Prostate gland (tissue), 2 donors: ENCODE measurements at regions not wholly inside any gene's neighbourhood (a gene's known extent, or its start where the extent isn't known, plus 50 kb on each side); places are given as distances from the start of the nearest gene placed in this dataset.

Experiments
- DNase-seq: peaks from one replicate; pipeline ENCODE4 v3.0.0-alpha.2; 2019; ENCODE audit warnings: low spot score
- H3K27ac ChIP-seq, 2 donors: fragments of 200-600 bp; sonication (generic); 2 replicates each; pipeline ENCODE4 v1.5.1; 2017 to 2019
- H3K27me3 ChIP-seq: fragments of 200-600 bp; sonication (generic); replicated peaks from 2 replicates; pipeline ENCODE4 v1.5.1; 2019; ENCODE audit not compliant: insufficient read depth
- H3K36me3 ChIP-seq, 2 donors: fragments of 200-600 bp; sonication (generic); 1 replicate in 1 of 2; 2 replicates in 1 of 2; pipeline versions ENCODE4 v1.5.1 to v1.8.1; 2017 to 2019
- H3K4me1 ChIP-seq: fragments of 200-600 bp; sonication (generic); replicated peaks from 2 replicates; pipeline ENCODE4 v1.5.1; 2019
- H3K4me3 ChIP-seq, 2 donors: fragments of 200-600 bp; sonication (generic); 2 replicates each; pipeline ENCODE4 v1.5.1; 2017 to 2019
- H3K9me3 ChIP-seq: fragments of 200-600 bp; sonication (generic); 2 replicates; pipeline ENCODE4 v1.5.1; 2017
- CTCF ChIP-seq, 4 experiments: fragments of 200-600 bp in 2 of 4; fragments of 450-650 bp in 2 of 4; sonication (generic) in 2 of 4; IDR thresholded peaks; 1 replicate in 3 of 4; 2 replicates in 1 of 4; pipeline ENCODE4 v1.5.1; 2016 to 2019; ENCODE audit warnings: antibody characterized with exemption in 4 of 4, mild to moderate bottlenecking in 2 of 4, moderate library complexity in 2 of 4
- POLR2A ChIP-seq: fragments of 450-650 bp; IDR thresholded peaks from one replicate; pipeline ENCODE4 v1.6.1; 2016; ENCODE audit warnings: antibody characterized with exemption, mild to moderate bottlenecking
- POLR2AphosphoS5 ChIP-seq: sonication (generic); formaldehyde crosslinking; IDR thresholded peaks from one replicate; pipeline ENCODE4 v1.6.1; 2017; ENCODE audit warnings: antibody characterized with exemption
- WGBS: methylation state at CpG from one replicate; pipeline ENCODE4 v1.1.5; 2018; 5-methylcytosine and 5-hydroxymethylcytosine counted together
- intact Hi-C: fragments of 100-400 bp; cut with DNase I; formaldehyde crosslinking; loops from one replicate; pipeline ENCODE4 v1.14.2; 2022

- intact Hi-C loops = loop anchor here (5.0 kb wide), 1 partner anchor 178 kb away; no protein-coding TSS in a partner anchor
- Histone ChIP-seq H3K4me3 (no peak overlapping the region), H3K27ac (no peak overlapping the region), H3K9me3 (no peaks in the 10 kb centered on the region), H3K4me1 (no peaks in the 10 kb centered on the region), H3K27me3 (no peaks in the 10 kb centered on the region), H3K36me3 (no peaks in the 10 kb centered on the region)
- TF ChIP-seq POLR2A (no peak), CTCF (IDR thresholded peaks at IDR 0.05) (no peak), POLR2AphosphoS5 (no peak)
- no peak for DNase-seq
- 56% methylated on average over 4 of the region's 4 CpGs for WGBS
Measured at GRCh38 chrX:84729408-84729807, 227.2 kb upstream of the HDX start.

GRCh38 chrX:84729809-84730208, 227.6 kb upstream of the HDX start:
- no peaks in the 10 kb centered on the region for H3K27me3 ChIP-seq
- no peaks in the 10 kb centered on the region for H3K4me1 ChIP-seq
- no peaks in the 10 kb centered on the region for H3K36me3 ChIP-seq
- WGBS = 21% methylated on average over 5 of the region's 5 CpGs
- DNase-seq = no peak
- TF ChIP-seq POLR2A = no peak
- TF ChIP-seq CTCF (IDR thresholded peaks at IDR 0.05) = peak; percentile 22 to 52 (median 40)
- intact Hi-C loops = loop anchor here (5.0 kb wide), 2 partner anchors 177 to 322 kb away; no protein-coding TSS in a partner anchor
- H3K27ac ChIP-seq = no peak overlapping the region
- H3K4me3 ChIP-seq = no peak overlapping the region
- no peaks in the 10 kb centered on the region for H3K9me3 ChIP-seq

GRCh38 chrX:84735025-84735424, 232.8 kb upstream of the HDX start:
- no peaks in the 10 kb centered on the region for H3K4me1 ChIP-seq
- intact Hi-C loops = no loop called here
- DNase-seq = no peak
- H3K36me3 ChIP-seq = no peaks in the 10 kb centered on the region
- H3K27ac ChIP-seq = no peak overlapping the region
- H3K9me3 ChIP-seq = no peaks in the 10 kb centered on the region
- TF ChIP-seq POLR2A = no peak
- no peak for TF ChIP-seq CTCF (IDR thresholded peaks at IDR 0.05)
- no peak for TF ChIP-seq POLR2AphosphoS5
- 26% methylated on average over 3 of the region's 3 CpGs for WGBS
- no peaks in the 10 kb centered on the region for H3K27me3 ChIP-seq
- H3K4me3 ChIP-seq = no peak overlapping the region

- no peak overlapping the region for H3K4me3 ChIP-seq
- TF ChIP-seq POLR2A (no peak), POLR2AphosphoS5 (no peak), CTCF (IDR thresholded peaks at IDR 0.05) (no peak)
- no peaks in the 10 kb centered on the region for H3K9me3 ChIP-seq
- H3K27ac ChIP-seq = no peak overlapping the region
- H3K27me3 ChIP-seq = no peaks in the 10 kb centered on the region
- no peaks in the 10 kb centered on the region for H3K4me1 ChIP-seq
- intact Hi-C loops = no loop called here
- WGBS = 41% methylated on average over 4 of the region's 4 CpGs
- DNase-seq = no peak
- H3K36me3 ChIP-seq = no peaks in the 10 kb centered on the region
Measured at GRCh38 chrX:84737471-84737871, 235.2 kb upstream of the HDX start.

GRCh38 chrX:84747516-84747915, 245.3 kb upstream of the HDX start:
- Histone ChIP-seq H3K27ac (no peak overlapping the region), H3K27me3 (no peaks in the 10 kb centered on the region), H3K4me1 (no peaks in the 10 kb centered on the region), H3K36me3 (no peaks in the 10 kb centered on the region), H3K9me3 (no peaks in the 10 kb centered on the region), H3K4me3 (no peak overlapping the region)
- DNase-seq = no peak
- intact Hi-C loops = no loop called here
- 55% methylated on average over 5 of the region's 5 CpGs for WGBS
- TF ChIP-seq POLR2A = no peak
- TF ChIP-seq POLR2AphosphoS5 = no peak
